ENCODE measurements at regions not wholly inside any gene's neighbourhood (a gene's known extent, or its start where the extent isn't known, plus 50 kb on each side); places are given as distances from the start of the nearest gene placed in this dataset.

GRCh38 chr2:146608490-146608889 is 1236.3 kb upstream of the ACVR2A start:
- ChIA-PET CTCF (no interaction called here), POLR2A (no interaction called here)
- no peak for DNase-seq (ENCODE audit: extremely low spot score)
- no peak for TF ChIP-seq CTCF (IDR thresholded peaks at IDR 0.05; ENCODE audit: control extremely low read depth, extremely low read depth, low read depth, missing control alignments)

- POLR2A ChIA-PET: no interaction called here
These were observed 1240.3 kb upstream of the ACVR2A start for GRCh38 chr2:146604521-146604920.

GRCh38 chr2:146602856-146603255 is 1242.0 kb upstream of the ACVR2A start:
- DNase-seq (ENCODE audit: extremely low spot score): no peak
- CTCF ChIA-PET: interaction anchor here (1.1 kb wide), 1 partner anchor 8 kb away, joined by 3 read pairs; no protein-coding TSS in a partner anchor
- POLR2A ChIA-PET: no interaction called here
- no peak for TF ChIP-seq CTCF (IDR thresholded peaks at IDR 0.05; ENCODE audit: control extremely low read depth, extremely low read depth, low read depth, missing control alignments)

More at GRCh38 chr2:146604521-146604920, 1240.3 kb upstream of the ACVR2A start:
- no peak for DNase-seq (ENCODE audit: extremely low spot score)
- CTCF ChIA-PET: no interaction called here
- TF ChIP-seq CTCF (IDR thresholded peaks at IDR 0.05; ENCODE audit: control extremely low read depth, extremely low read depth, low read depth, missing control alignments): no peak

- TF ChIP-seq CTCF (IDR thresholded peaks at IDR 0.05; ENCODE audit: control extremely low read depth, extremely low read depth, low read depth, missing control alignments): no peak
- ChIA-PET POLR2A (no interaction called here), CTCF (interaction anchor here (1.1 kb wide), 1 partner anchor 7 kb away, joined by 3 read pairs; no protein-coding TSS in a partner anchor)
- DNase-seq (ENCODE audit: extremely low spot score): no peak
These were observed 1242.4 kb upstream of the ACVR2A start for GRCh38 chr2:146602383-146602782.

- DNase-seq (ENCODE audit: extremely low spot score): no peak
- ChIA-PET CTCF (no interaction called here), POLR2A (no interaction called here)
- TF ChIP-seq CTCF (IDR thresholded peaks at IDR 0.05; ENCODE audit: control extremely low read depth, extremely low read depth, low read depth, missing control alignments): no peak
These were observed 1246.0 kb upstream of the ACVR2A start for GRCh38 chr2:146598791-146599190.

GRCh38 chr2:146597291-146597690 is 1247.5 kb upstream of the ACVR2A start:
- POLR2A ChIA-PET: no interaction called here
- no peak for TF ChIP-seq CTCF (IDR thresholded peaks at IDR 0.05; ENCODE audit: control extremely low read depth, extremely low read depth, low read depth, missing control alignments)
- DNase-seq (ENCODE audit: extremely low spot score): no peak
- CTCF ChIA-PET: interaction anchor here (1.3 kb wide), 1 partner anchor 18 kb away, joined by 3 read pairs; no protein-coding TSS in a partner anchor

- ChIA-PET POLR2A (no interaction called here), CTCF (no interaction called here)
- DNase-seq (ENCODE audit: extremely low spot score): no peak
- TF ChIP-seq CTCF (IDR thresholded peaks at IDR 0.05; ENCODE audit: control extremely low read depth, extremely low read depth, low read depth, missing control alignments): no peak
These were observed 1252.9 kb upstream of the ACVR2A start for GRCh38 chr2:146591908-146592307.
